C4-2B (cell line): ENCODE measurements at regions not wholly inside any gene's neighbourhood (a gene's known extent, or its start where the extent isn't known, plus 50 kb on each side); places are given as distances from the start of the nearest gene placed in this dataset.

Experiments
- CTCF ChIP-seq: fragments of 450-650 bp; conservative IDR thresholded peaks from 2 replicates; pipeline ENCODE4 v1.5.1; 2017; ENCODE audit warnings: mild to moderate bottlenecking
- ZFX ChIP-seq: fragments of 450-650 bp; IDR thresholded peaks from 2 replicates; pipeline ENCODE4 v1.6.1; 2017

GRCh38 chr6:140397106-140397505 is 1022.7 kb upstream of the CITED2 start:
- TF ChIP-seq CTCF (no peak), ZFX (no peak)
